K562 (cell line): ENCODE measurements at regions not wholly inside any gene's neighbourhood (a gene's known extent, or its start where the extent isn't known, plus 50 kb on each side); places are given as distances from the start of the nearest gene placed in this dataset.

ENCODE experiments used
- ATAC-seq: fragments of 200-7000 bp; cut with Tn5 transposase; 3 replicates; pipeline ENCODE4 v1.9.1; 2020; ENCODE audit warnings: moderate library complexity
- BruUV-seq: library from RNA; stranded (reverse); fragments of 400-500 nt; replicated peaks from 2 replicates; lab custom pipeline; 2021; lab: Mats Ljungman, UMichigan
- CTCF ChIA-PET: fragments of 300-600 bp; formaldehyde crosslinking; extraction: SDS; loops from one replicate; lab custom pipeline; 2021; ENCODE audit warnings: low intra/inter-chr PET ratio; lab: Yijun Ruan, JAX
- POLR2A ChIA-PET: fragments of 300-600, 350-650 bp; sonication (Branson Sonifier 250); formaldehyde crosslinking; extraction: SDS; loops from one replicate; lab custom pipeline; 2021; ENCODE audit warnings: antibody characterized with exemption, inconsistent platforms; lab: Yijun Ruan, JAX
- DNase-seq, 4 experiments: peaks; one replicate each; pipeline versions ENCODE4 v3.0.0 to v3.0.0-alpha.2; 2011 to 2018; ENCODE audit warnings: low spot score in 3 of 4, mixed read lengths in 3 of 4; ENCODE audit errors: extremely low read depth in 1 of 4
- FAIRE-seq: peaks from 2 replicates; lab custom pipeline; 2011; peaks lifted over from hg19 to GRCh38; lab: Jason Lieb, UNC
- H2AFZ ChIP-seq: 2 replicates; pipeline ENCODE4 v1.6.0; 2011; ENCODE audit warnings: low read depth, low read length, control low read depth, inconsistent platforms
- H3K27ac ChIP-seq: fragments of 200-600 bp; 3 replicates; pipeline ENCODE4 v1.8.0; 2011; ENCODE audit warnings: low read depth, mild to moderate bottlenecking, control low read depth, inconsistent platforms, low read length, moderate library complexity, mixed read lengths; ENCODE audit errors: extremely low read depth
- H3K27me3 ChIP-seq, 2 experiments: fragments of 300-600 bp in 1 of 2; 2 replicates in 1 of 2; 3 replicates in 1 of 2; pipeline versions ENCODE4 v1.6.0 to v1.8.0; 2011; ENCODE audit warnings: inconsistent platforms in 2 of 2, low read length in 2 of 2, mild to moderate bottlenecking in 1 of 2, mixed read lengths in 1 of 2, moderate library complexity in 1 of 2; ENCODE audit not compliant: control insufficient read depth in 2 of 2, insufficient read depth in 2 of 2
- H3K36me3 ChIP-seq: fragments of 300-600 bp; 3 replicates; pipeline ENCODE4 v1.8.0; 2011; ENCODE audit warnings: mild to moderate bottlenecking, low read length, inconsistent platforms; ENCODE audit not compliant: control insufficient read depth, insufficient read depth
- H3K4me1 ChIP-seq, 2 experiments: fragments of 200-600 bp in 1 of 2; replicated peaks in 1 of 2; 2 replicates in 1 of 2; 3 replicates in 1 of 2; pipeline versions ENCODE4 v1.5.1 to v1.8.0; 2011; ENCODE audit warnings: inconsistent platforms in 2 of 2, low read length in 2 of 2, mild to moderate bottlenecking in 1 of 2, mixed read lengths in 1 of 2, moderate library complexity in 1 of 2; ENCODE audit not compliant: control insufficient read depth in 2 of 2, insufficient read depth in 2 of 2
- H3K4me2 ChIP-seq: 2 replicates; pipeline ENCODE4 v1.6.1; 2011; ENCODE audit warnings: low read length, control low read depth, inconsistent platforms, mixed read lengths; ENCODE audit not compliant: insufficient read depth
- H3K4me3 ChIP-seq: fragments of 200-600 bp; sonication (generic), shearing (Covaris generic); 2 replicates; pipeline ENCODE4 v1.5.1; 2016; ENCODE audit warnings: control low read depth, inconsistent platforms
- H3K79me2 ChIP-seq: fragments of 200-600 bp; 3 replicates; pipeline ENCODE4 v1.8.0; 2011; ENCODE audit warnings: low read length, inconsistent platforms; ENCODE audit not compliant: control insufficient read depth, insufficient read depth
- H3K9ac ChIP-seq, 2 experiments: 2 replicates each; pipeline versions ENCODE4 v1.6.0 to v1.6.1; 2011; ENCODE audit warnings: low read depth in 2 of 2, low read length in 2 of 2, control low read depth in 1 of 2, inconsistent platforms in 1 of 2, mild to moderate bottlenecking in 1 of 2, mixed read lengths in 1 of 2; ENCODE audit not compliant: insufficient read depth in 1 of 2
- H3K9me1 ChIP-seq: one replicate; pipeline ENCODE4 v1.6.0; 2011; ENCODE audit warnings: inconsistent platforms, mild to moderate bottlenecking, low read length, moderate library complexity; ENCODE audit not compliant: control insufficient read depth, insufficient read depth
- H3K9me3 ChIP-seq: replicated peaks from 2 replicates; pipeline ENCODE4 v1.5.1; 2011; ENCODE audit warnings: low read depth, low read length, inconsistent platforms; ENCODE audit not compliant: control insufficient read depth, insufficient read depth
- H4K20me1 ChIP-seq: replicated peaks from 2 replicates; pipeline ENCODE4 v1.6.1; 2011; ENCODE audit warnings: low read length, inconsistent platforms, mixed read lengths; ENCODE audit not compliant: control insufficient read depth, insufficient read depth
- BRCA1 ChIP-seq, 2 experiments: fragments of 450-650 bp in 1 of 2; sonication (generic) in 1 of 2; formaldehyde crosslinking in 1 of 2; IDR thresholded peaks; 2 replicates each; pipeline versions ENCODE4 v1.5.0 to v1.6.1; 2017 to 2020; ENCODE audit warnings: mild to moderate bottlenecking in 1 of 2, missing genetic modification reagents in 1 of 2
- HMG20B ChIP-seq: fragments of 250-450 bp; sonication (Bioruptor Pico); IDR thresholded peaks from 2 replicates; pipeline ENCODE4 v1.5.0; 2021; ENCODE audit warnings: mild to moderate bottlenecking
- PHTF2 ChIP-seq: fragments of 250-450 bp; sonication (Bioruptor Pico); IDR thresholded peaks from 2 replicates; pipeline ENCODE4 v1.5.0; 2021; ENCODE audit warnings: mild to moderate bottlenecking
- SNIP1 ChIP-seq: fragments of 450-650 bp; IDR thresholded peaks from 2 replicates; pipeline ENCODE4 v1.7.1; 2017; ENCODE audit warnings: low read depth, mild to moderate bottlenecking
- ZNF12 ChIP-seq: sonication (generic); formaldehyde crosslinking; IDR thresholded peaks from 2 replicates; pipeline ENCODE4 v1.4.0; 2020; ENCODE audit warnings: mild to moderate bottlenecking, missing genetic modification reagents
- WGBS: fragments of 100-300 bp; shearing (Covaris generic); methylation state at CpG from one replicate; pipeline ENCODE4 v1.1.6; 2016; ENCODE audit warnings: low coverage, mixed read lengths; ENCODE audit not compliant: insufficient coverage; ENCODE audit errors: missing lambda C conversion rate; 5-methylcytosine and 5-hydroxymethylcytosine counted together
- in situ Hi-C: fragments of 300-500 bp; cut with MboI; formaldehyde crosslinking; loops from 4 replicates; pipeline ENCODE4 v1.15.0; 2018; ENCODE audit warnings: inconsistent platforms, mixed read lengths
- intact Hi-C: fragments of 100-400 bp; cut with micrococcal nuclease; formaldehyde crosslinking; loops from 2 replicates; pipeline ENCODE4 v1.14.2; 2022
- TF ChIP-seq, protein P1 (sequence below), 2 experiments: fragments of 450-650 bp in 1 of 2; sonication (generic) in 1 of 2; formaldehyde crosslinking; conservative IDR thresholded peaks; 2 replicates each; pipeline versions ENCODE4 v1.4.0 to v1.8.1; 2020 to 2022; ENCODE audit warnings: mild to moderate bottlenecking in 1 of 2, missing genetic modification reagents in 1 of 2
- TF ChIP-seq, protein P2 (sequence below): sonication (generic); formaldehyde crosslinking; IDR thresholded peaks from 2 replicates; pipeline ENCODE4 v1.8.0; 2022; ENCODE audit warnings: missing genetic modification reagents, mild to moderate bottlenecking, borderline replicate concordance
- TF ChIP-seq, protein P3 (sequence below), 2 experiments: fragments of 150-350 bp in 1 of 2; IDR thresholded peaks; 2 replicates each; pipeline ENCODE4 v1.6.1; 2012 to 2016; ENCODE audit warnings: low read depth in 2 of 2, low read length in 2 of 2, mild to moderate bottlenecking in 1 of 2, moderate library complexity in 1 of 2
- TF ChIP-seq, protein P4 (sequence below): fragments of 250-450 bp; sonication (Bioruptor Pico); IDR thresholded peaks from 2 replicates; pipeline ENCODE4 v1.4.0; 2020; ENCODE audit warnings: mild to moderate bottlenecking, moderate library complexity, borderline replicate concordance

DNA sequence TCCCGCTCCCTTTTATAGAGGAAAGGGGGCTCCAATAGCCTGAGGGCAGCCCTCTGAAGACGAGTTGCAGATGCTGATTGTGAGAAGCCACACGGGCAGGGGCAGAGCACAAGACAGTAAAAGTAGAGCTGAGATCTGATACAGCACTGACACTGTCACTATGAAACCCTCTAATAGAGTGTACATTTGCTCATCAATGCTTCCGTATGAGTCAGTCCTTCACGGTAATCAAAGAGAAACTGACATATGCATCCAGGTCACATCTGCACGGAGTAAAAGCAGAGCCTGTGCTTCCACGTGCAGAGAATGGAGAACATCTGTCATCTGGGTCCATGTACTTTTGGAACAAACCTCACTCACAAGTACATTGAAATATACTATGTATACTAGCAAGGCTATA, 60.6 kb upstream of the TMEM215 start:
- WGBS, result 0% methylated on average over 6 of the region's 7 CpGs

More for the DNA sequence above, 60.6 kb upstream of the TMEM215 start:
- FAIRE-seq (no peak), DNase-seq (no peak), ATAC-seq (no peak)
- ChIA-PET CTCF (no interaction called here), POLR2A (no interaction called here)
- Histone ChIP-seq H3K79me2 (no peaks in the 10 kb centered on the region), H3K4me1 (no peaks in the 10 kb centered on the region; a peak in 1 of 5 replicates), H4K20me1 (no peaks in the 10 kb centered on the region), H3K36me3 (no peaks in the 10 kb centered on the region), H3K4me3 (no peak overlapping the region), H3K9me3 (no peaks in the 10 kb centered on the region), H3K27ac (no peak overlapping the region), H3K9me1 (no peaks in the 10 kb centered on the region), H3K27me3 (peaks cover 0 to 4% of the 10 kb centered on the region in 2 experiments; a peak in 1 of 5 replicates), H3K9ac (no peak overlapping the region), H3K4me2 (no peak overlapping the region), H2AFZ (no peak overlapping the region)
- in situ Hi-C loops (no loop called here), intact Hi-C loops (no loop called here)
- no peak for TF ChIP-seq BRCA1 (IDR thresholded peaks at IDR 0.05)
- TF ChIP-seq BRCA1 (CRISPR knock-in tag; IDR thresholded peaks at IDR 0.05), result no peak
- TF ChIP-seq ZNF12 (CRISPR knock-in tag), result no peak
- TF ChIP-seq HMG20B (CRISPR knock-in tag), result no peak
- TF ChIP-seq, protein P1, sequence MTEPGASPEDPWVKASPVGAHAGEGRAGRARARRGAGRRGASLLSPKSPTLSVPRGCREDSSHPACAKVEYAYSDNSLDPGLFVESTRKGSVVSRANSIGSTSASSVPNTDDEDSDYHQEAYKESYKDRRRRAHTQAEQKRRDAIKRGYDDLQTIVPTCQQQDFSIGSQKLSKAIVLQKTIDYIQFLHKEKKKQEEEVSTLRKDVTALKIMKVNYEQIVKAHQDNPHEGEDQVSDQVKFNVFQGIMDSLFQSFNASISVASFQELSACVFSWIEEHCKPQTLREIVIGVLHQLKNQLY (CRISPR knock-in tag; conservative IDR thresholded peaks at IDR 0.05), result no peak
- TF ChIP-seq, protein P2, sequence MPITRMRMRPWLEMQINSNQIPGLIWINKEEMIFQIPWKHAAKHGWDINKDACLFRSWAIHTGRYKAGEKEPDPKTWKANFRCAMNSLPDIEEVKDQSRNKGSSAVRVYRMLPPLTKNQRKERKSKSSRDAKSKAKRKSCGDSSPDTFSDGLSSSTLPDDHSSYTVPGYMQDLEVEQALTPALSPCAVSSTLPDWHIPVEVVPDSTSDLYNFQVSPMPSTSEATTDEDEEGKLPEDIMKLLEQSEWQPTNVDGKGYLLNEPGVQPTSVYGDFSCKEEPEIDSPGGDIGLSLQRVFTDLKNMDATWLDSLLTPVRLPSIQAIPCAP (CRISPR knock-in tag), result no peak
- no peak for TF ChIP-seq PHTF2 (CRISPR knock-in tag)
- TF ChIP-seq, protein P3, sequence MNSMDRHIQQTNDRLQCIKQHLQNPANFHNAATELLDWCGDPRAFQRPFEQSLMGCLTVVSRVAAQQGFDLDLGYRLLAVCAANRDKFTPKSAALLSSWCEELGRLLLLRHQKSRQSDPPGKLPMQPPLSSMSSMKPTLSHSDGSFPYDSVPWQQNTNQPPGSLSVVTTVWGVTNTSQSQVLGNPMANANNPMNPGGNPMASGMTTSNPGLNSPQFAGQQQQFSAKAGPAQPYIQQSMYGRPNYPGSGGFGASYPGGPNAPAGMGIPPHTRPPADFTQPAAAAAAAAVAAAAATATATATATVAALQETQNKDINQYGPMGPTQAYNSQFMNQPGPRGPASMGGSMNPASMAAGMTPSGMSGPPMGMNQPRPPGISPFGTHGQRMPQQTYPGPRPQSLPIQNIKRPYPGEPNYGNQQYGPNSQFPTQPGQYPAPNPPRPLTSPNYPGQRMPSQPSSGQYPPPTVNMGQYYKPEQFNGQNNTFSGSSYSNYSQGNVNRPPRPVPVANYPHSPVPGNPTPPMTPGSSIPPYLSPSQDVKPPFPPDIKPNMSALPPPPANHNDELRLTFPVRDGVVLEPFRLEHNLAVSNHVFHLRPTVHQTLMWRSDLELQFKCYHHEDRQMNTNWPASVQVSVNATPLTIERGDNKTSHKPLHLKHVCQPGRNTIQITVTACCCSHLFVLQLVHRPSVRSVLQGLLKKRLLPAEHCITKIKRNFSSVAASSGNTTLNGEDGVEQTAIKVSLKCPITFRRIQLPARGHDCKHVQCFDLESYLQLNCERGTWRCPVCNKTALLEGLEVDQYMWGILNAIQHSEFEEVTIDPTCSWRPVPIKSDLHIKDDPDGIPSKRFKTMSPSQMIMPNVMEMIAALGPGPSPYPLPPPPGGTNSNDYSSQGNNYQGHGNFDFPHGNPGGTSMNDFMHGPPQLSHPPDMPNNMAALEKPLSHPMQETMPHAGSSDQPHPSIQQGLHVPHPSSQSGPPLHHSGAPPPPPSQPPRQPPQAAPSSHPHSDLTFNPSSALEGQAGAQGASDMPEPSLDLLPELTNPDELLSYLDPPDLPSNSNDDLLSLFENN (IDR thresholded peaks at IDR 0.05; ENCODE audit: low read depth in 2 of 2, low read length in 2 of 2), result no peak
- TF ChIP-seq SNIP1, result no peak
- TF ChIP-seq, protein P4, sequence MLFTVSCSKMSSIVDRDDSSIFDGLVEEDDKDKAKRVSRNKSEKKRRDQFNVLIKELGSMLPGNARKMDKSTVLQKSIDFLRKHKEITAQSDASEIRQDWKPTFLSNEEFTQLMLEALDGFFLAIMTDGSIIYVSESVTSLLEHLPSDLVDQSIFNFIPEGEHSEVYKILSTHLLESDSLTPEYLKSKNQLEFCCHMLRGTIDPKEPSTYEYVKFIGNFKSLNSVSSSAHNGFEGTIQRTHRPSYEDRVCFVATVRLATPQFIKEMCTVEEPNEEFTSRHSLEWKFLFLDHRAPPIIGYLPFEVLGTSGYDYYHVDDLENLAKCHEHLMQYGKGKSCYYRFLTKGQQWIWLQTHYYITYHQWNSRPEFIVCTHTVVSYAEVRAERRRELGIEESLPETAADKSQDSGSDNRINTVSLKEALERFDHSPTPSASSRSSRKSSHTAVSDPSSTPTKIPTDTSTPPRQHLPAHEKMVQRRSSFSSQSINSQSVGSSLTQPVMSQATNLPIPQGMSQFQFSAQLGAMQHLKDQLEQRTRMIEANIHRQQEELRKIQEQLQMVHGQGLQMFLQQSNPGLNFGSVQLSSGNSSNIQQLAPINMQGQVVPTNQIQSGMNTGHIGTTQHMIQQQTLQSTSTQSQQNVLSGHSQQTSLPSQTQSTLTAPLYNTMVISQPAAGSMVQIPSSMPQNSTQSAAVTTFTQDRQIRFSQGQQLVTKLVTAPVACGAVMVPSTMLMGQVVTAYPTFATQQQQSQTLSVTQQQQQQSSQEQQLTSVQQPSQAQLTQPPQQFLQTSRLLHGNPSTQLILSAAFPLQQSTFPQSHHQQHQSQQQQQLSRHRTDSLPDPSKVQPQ (CRISPR knock-in tag), result no peak
- BruUV-seq, result no TSS peak
